CMK (cell line): ENCODE measurements at regions not wholly inside any gene's neighbourhood (a gene's known extent, or its start where the extent isn't known, plus 50 kb on each side); places are given as distances from the start of the nearest gene placed in this dataset.
"Not testable (repeated sequence)": the region's sequence is repeated elsewhere in the genome, so short reads cannot be mapped to it uniquely, and the experiment has no call there.

Experiments used
- DNase-seq: peaks from one replicate; pipeline ENCODE4 v3.0.0-alpha.2; 2010; ENCODE audit warnings: low read depth

- DNase-seq: no peak
These were observed 86.3 kb downstream of the GYPE start for GRCh38 chr4:143819029-143819428.

- not testable (repeated sequence) for DNase-seq
These were observed 87.5 kb downstream of the GYPE start for GRCh38 chr4:143817866-143818265.

GRCh38 chr4:143815375-143815774 is 90.0 kb downstream of the GYPE start:
- not testable (repeated sequence) for DNase-seq

GRCh38 chr4:143813431-143814154 is 91.8 kb downstream of the GYPE start:
- not testable (repeated sequence) for DNase-seq

GRCh38 chr4:143791693-143792092 is 91.2 kb upstream of the FREM3 start:
- not testable (repeated sequence) for DNase-seq

GRCh38 chr4:143790425-143790824 is 90.0 kb upstream of the FREM3 start:
- DNase-seq: not testable (repeated sequence)

- DNase-seq: not testable (repeated sequence)
These were observed 89.1 kb upstream of the FREM3 start for GRCh38 chr4:143789618-143790017.

GRCh38 chr4:143784567-143784966 is 84.1 kb upstream of the FREM3 start:
- DNase-seq: no peak

GRCh38 chr4:143782521-143782920 is 82.0 kb upstream of the FREM3 start:
- no peak for DNase-seq

- DNase-seq: peak; percentile 40
These were observed 73.8 kb upstream of the FREM3 start for GRCh38 chr4:143773998-143774895.

- no peak for DNase-seq
These were observed 70.8 kb upstream of the FREM3 start for GRCh38 chr4:143771269-143771668.

- no peak for DNase-seq
These were observed 67.6 kb upstream of the FREM3 start for GRCh38 chr4:143768007-143768591.

GRCh38 chr4:143763587-143763986 is 63.1 kb upstream of the FREM3 start:
- DNase-seq: no peak

- DNase-seq: no peak
These were observed 62.0 kb upstream of the FREM3 start for GRCh38 chr4:143762511-143762910.
